H1 (cell line): ENCODE measurements at regions not wholly inside any gene's neighbourhood (a gene's known extent, or its start where the extent isn't known, plus 50 kb on each side); places are given as distances from the start of the nearest gene placed in this dataset.

Source experiments
- CHD1 ChIP-seq: IDR thresholded peaks from 2 replicates; pipeline ENCODE4 v1.6.1; 2012; ENCODE audit warnings: low read depth, low read length, improper control_type of control experiment
- CHD7 ChIP-seq: fragments of 300-600 bp; sonication (generic); IDR thresholded peaks from 2 replicates; pipeline ENCODE4 v1.7.1; 2012; ENCODE audit warnings: low read length, moderate library complexity, mild to moderate bottlenecking, inconsistent platforms; ENCODE audit not compliant: insufficient replicate concordance
- CTCF ChIP-seq, 3 experiments: IDR thresholded peaks; 1 replicate in 2 of 3; 2 replicates in 1 of 3; pipeline versions ENCODE4 v1.5.1 to v1.6.1; 2011; ENCODE audit warnings: low read length in 3 of 3, mild to moderate bottlenecking in 3 of 3, inconsistent platforms in 2 of 3, low read depth in 1 of 3, moderate library complexity in 1 of 3; ENCODE audit not compliant: insufficient read depth in 1 of 3; ENCODE audit errors: control extremely low read depth in 1 of 3
- EZH2 ChIP-seq: fragments of 200-600 bp; sonication (generic); IDR thresholded peaks from 2 replicates; pipeline ENCODE4 v1.7.1; 2012; ENCODE audit warnings: low read depth, mild to moderate bottlenecking, moderate library complexity, low read length, inconsistent platforms; ENCODE audit not compliant: severe bottlenecking
- FOSL1 ChIP-seq: IDR thresholded peaks from 2 replicates; pipeline ENCODE4 v1.6.1; 2011; ENCODE audit warnings: mild to moderate bottlenecking, low read depth, low read length, moderate library complexity; ENCODE audit not compliant: insufficient read depth
- RBBP5 ChIP-seq: IDR thresholded peaks from 2 replicates; pipeline ENCODE4 v1.7.1; 2012; ENCODE audit warnings: low read depth, mild to moderate bottlenecking, inconsistent platforms, low read length, moderate library complexity, borderline replicate concordance
- SRF ChIP-seq: IDR thresholded peaks from 2 replicates; pipeline ENCODE4 v1.6.1; 2011; ENCODE audit warnings: mild to moderate bottlenecking, low read depth, low read length, moderate library complexity
- TBP ChIP-seq: IDR thresholded peaks from 2 replicates; pipeline ENCODE4 v1.6.1; 2011; ENCODE audit warnings: low read depth, low read length, improper control_type of control experiment
- YY1 ChIP-seq: IDR thresholded peaks from 2 replicates; pipeline ENCODE4 v1.6.1; 2011; ENCODE audit warnings: low read depth, mild to moderate bottlenecking, low read length

- TF ChIP-seq CTCF (IDR thresholded peaks at IDR 0.05; ENCODE audit: control extremely low read depth in 1 of 3, insufficient read depth in 1 of 3, low read depth in 1 of 3, low read length in 3 of 3) (no peak), EZH2 (no peak), YY1 (no peak), RBBP5 (no peak), CHD1 (no peak), SRF (no peak), FOSL1 (no peak), CHD7 (no peak), TBP (no peak)
Observed at GRCh38 chr4:1513936-1514483, 107.8 kb upstream of the NKX1-1 start (continued).
